LHCN-M2 (cell line): ENCODE measurements at regions not wholly inside any gene's neighbourhood (a gene's known extent, or its start where the extent isn't known, plus 50 kb on each side); places are given as distances from the start of the nearest gene placed in this dataset.
"Not testable (repeated sequence)": the region's sequence is repeated elsewhere in the genome, so short reads cannot be mapped to it uniquely, and the experiment has no call there.

Source experiments
- DNase-seq: peaks from one replicate; pipeline ENCODE4 v3.0.0-alpha.2; 2012; ENCODE audit warnings: low read depth

- no peak for DNase-seq
Measured at GRCh38 chr7:53387515-53387914, 352.1 kb downstream of the POM121L12 start.

- DNase-seq = no peak
Measured at GRCh38 chr7:53397911-53398310, 362.5 kb downstream of the POM121L12 start.

DNA sequence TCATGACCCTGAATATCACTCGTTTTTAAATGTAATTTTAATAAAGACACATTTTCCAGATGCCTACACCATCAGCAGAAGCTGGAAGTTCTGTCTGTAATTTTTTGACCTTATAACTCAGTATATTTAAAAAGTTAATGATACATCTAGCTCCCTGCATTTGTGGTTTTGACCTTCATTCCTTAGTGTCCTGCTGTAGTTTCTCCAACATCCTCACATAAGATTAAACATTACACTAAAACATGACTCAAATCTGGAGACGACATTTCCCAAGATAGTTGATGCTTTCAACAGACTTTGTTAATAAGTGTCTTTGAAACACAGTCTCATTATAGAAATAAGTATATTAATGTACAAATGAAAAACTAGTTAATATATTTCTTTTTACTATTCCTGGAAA is 363.1 kb downstream of the POM121L12 start:
- no peak for DNase-seq

GRCh38 chr7:53413021-53413420 is 377.6 kb downstream of the POM121L12 start:
- no peak for DNase-seq

DNA sequence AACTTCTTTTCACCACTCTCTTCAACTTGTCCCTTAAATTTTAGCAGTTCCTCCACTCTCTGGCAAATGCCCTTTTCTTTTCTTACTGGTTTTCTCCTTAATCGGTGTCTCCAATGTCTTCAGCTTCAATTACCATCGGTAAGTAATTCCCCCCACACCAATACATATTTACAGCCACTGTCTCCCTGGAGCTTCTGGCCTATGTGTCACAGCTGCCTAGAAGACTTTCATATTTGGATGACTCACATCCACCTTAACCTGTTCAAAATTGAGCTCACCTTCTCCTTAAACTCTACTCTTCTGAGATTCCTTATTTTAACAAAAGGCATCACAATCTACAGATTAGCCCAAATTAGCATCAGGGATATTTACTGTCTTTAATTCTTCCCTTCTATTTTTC is 380.4 kb downstream of the POM121L12 start:
- no peak for DNase-seq

- no peak for DNase-seq
Measured at GRCh38 chr7:53418834-53419482, 383.5 kb downstream of the POM121L12 start.

DNA sequence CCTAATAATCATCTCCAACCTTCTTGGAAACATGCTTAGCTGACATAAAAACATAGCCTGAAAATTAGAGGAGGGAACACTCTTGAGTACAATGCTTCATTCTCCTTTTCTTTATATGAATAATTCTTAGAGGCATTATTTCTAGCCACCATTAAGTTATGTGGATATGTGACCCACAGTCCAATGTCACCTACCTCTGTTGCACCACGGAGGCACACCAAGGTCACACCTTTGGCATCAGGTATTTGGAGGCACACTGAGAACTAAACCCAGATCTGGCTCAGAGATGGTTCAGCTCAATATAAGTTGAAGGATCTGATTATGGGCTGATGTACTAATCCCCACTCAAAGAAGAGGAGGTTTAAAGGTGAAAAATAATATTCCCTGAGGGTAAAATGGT is 385.1 kb downstream of the POM121L12 start:
- DNase-seq = no peak

GRCh38 chr7:53422291-53422690 is 386.9 kb downstream of the POM121L12 start:
- DNase-seq = no peak

DNA sequence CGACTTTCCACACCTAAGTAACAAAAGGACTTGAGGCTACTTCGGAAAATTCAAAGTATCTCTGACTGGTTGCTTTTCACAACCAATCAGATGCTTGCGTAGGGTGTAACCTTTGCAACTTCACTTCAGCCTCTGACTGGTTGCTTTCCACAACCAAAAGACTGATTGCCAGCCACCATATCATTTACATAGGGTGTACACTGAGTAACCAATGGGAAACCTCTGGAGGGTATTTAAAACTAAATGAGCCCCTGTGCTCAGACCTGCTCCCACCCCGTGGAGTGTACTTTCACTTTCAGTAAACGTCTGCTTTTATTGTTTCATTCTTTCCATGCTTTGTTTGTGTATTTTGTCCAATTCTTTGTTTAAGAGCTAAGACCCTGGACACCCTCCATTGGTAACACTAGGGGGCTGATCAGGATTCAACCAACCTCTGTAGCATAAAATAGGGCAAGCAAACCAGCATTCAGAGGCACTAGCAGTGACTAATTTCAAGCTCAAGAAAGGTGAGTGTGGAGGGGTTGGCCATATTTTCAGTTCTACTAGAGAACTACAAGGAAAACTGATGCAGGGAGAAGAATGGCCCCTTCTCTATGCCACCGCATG is 390.8 kb downstream of the POM121L12 start:
- DNase-seq = no peak

DNA sequence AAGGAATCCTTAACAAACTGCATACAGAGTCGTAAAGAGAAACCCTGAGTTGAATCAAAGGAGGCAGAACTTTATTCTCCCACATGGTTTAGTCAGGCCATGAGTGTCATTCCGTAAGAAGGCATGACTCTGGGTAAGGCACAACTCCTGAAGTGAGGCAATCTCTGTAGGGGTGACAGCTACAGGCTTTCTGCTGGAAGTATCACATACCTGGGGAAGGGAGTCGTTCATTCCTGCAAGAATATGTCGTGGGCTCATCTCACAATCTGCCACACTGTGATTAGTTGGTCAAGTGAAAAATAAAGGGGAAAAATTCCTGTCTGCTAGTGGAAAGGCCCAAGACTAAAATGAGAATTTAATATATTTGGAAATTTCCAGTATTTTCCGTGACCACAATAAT is 392.6 kb downstream of the POM121L12 start:
- DNase-seq = no peak

GRCh38 chr7:53431901-53432300 is 396.5 kb downstream of the POM121L12 start:
- peak; percentile 6 for DNase-seq

DNA sequence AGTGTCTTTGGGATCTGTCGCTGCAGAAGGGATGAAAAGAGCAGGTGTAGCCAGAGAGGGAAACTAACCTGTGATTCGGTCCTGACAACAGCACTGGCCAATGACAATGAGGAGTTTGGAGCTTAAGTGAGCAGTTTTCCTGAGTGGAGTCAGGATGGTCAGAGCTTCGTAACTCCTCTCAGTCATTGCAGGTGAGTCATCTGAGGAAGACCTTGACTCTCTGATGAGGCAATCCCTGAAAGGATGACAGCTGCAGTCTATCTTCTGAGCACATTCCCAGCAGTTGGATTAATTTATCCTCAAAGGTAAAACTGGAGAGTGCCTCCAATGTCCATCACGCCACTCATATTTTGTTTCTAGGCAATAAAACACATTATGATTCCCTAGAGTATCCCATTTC is 401.9 kb downstream of the POM121L12 start:
- peak; percentile 36 for DNase-seq

DNA sequence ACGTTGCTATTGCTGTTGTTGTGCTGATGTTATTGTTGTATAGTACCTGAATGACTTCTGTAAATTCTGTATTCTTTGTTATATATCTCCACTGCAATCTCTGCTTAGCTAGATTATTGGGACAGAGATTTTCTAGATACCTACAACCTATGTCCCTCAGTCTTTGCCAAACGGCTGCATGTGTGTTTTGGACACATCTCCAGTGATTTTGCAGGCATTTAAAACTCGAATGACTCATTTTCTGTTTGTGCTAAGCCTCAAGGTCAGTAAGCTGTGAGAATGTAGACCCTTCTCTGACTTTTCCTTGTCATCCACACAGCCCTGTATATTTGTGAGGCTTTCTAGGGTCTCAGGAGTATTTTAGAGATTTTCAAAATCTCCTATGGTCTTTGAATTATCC is 410.7 kb downstream of the POM121L12 start:
- DNase-seq = no peak

- DNase-seq = no peak
Measured at GRCh38 chr7:53458636-53459035, 423.2 kb downstream of the POM121L12 start.

- no peak for DNase-seq
Measured at GRCh38 chr7:53466371-53466770, 430.9 kb downstream of the POM121L12 start.

DNA sequence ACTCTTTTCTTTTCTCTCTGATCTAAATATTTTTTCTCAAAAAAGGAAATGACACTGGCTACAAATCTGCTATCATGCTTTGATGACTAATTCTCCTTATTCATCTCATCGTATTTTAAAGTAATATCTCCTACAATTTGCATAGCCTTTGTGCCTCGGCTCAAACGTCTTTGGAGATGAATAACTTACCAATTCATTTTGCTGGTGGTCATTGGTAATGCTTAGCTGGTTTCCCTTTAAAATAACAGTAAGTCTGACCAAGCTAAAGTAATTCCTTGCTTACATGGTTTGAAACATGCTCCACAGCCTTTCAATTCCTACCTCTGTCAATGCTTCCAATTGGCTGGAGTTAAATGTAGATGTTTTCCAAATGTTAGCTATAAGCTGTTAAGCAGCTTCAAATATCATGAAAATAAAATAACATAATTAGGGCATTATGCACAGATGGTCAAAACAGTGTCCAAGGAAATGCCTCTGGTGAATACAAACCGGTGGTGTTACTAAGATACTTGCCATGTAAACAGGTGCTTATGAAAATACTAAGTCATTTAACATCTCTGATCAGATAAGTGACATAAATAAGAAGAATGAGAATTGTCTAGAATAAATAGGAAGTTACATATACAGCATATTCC is 435.0 kb downstream of the POM121L12 start:
- no peak for DNase-seq

GRCh38 chr7:53473371-53473770 is 437.9 kb downstream of the POM121L12 start:
- DNase-seq = no peak

DNA sequence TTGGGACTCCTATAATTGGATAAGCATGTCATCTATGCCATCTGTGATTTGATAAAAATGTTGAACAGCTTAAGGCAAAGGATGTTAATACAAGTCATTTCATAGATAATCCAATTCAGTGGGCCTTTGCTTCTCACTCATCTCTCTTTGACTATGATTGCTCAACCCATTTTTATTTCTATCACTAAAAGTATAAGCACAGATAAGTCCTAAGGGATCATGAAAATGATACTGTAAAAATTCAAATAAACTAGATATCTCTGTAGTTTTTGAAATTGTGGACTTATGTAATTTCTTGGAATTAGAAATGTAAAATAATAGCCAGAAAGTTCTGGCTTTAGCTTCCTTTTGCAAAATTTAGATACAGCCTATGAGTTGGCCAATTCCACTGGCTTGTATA is 440.3 kb downstream of the POM121L12 start:
- no peak for DNase-seq

GRCh38 chr7:53476566-53476965 is 441.1 kb downstream of the POM121L12 start:
- no peak for DNase-seq

DNA sequence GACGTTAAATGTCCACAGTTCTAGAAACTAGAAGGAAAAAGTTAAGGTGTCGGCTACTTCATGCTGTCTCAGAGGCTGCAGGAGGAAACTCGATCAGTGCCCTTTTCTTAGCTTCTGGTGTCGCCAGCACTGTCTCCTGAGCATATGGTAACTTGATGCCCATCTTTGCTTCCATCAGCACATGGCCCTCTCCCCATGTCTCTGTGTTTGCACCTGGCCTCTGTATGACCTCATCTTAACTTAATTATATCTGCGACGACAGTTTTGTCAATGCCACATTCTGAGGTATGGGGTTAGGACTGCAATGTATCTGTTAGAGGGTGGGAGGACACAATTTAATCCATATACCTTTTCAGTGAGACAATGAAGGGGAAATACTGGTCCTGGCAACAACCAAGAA is 449.9 kb downstream of the POM121L12 start:
- no peak for DNase-seq

DNA sequence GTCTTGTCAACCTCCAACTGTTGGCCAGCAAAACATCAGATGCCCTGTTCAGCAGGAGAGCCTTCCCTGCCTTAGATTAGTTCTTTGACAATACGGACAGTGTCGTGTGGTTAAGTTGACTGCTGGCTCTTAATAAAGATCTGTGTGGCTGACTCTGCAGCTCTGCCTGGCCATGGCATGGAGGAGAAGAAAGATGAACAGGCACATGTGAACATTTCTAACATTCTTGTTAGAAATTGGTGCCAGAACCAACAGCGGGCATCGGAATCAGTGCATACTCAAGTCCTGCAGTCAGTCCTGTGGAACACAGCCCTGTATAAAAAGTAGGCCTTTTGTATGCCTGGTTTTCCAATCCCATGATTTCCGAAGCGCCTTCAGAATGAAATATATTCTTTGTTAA is 455.6 kb downstream of the POM121L12 start:
- DNase-seq = peak; percentile 59

DNA sequence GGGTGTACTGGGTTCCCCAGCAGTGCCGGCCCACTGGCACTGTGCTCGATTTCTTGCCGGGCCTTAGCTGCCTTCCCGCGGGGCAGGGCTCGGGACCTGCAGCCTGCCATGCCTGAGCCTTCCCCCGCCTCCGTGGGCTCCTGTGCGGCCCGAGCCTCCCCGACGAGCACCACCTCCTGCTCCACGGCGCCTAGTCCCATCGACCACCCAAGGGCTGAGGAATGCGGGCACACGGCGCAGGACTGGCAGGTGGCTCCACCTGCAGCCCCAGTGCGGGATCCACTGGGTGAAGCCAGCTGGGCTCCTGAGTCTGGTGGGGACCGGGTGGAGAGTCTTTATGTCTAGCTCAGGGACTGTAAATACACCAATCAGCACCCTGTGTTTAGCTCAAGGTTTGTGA is 459.7 kb downstream of the POM121L12 start:
- DNase-seq = not testable (repeated sequence)

DNA sequence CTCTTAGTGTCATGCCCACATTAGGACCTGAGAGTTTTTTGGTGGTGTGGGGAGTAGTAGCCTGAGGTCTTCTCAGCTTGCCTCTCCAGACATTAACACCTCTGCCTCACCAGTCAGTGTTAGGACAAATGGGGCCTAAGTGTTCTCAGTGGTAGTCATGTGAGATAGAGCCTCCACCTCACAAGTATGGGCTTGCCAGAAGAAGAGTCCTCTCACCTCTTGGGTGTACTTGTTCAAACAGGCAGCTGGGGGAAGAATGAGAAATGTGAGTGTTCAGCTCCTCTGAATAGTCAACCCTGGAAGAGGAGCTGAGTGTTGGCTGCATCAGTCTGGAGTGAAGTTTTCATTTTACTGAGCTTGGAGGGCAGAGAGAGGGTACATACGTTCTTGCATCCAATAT is 464.6 kb downstream of the POM121L12 start:
- no peak for DNase-seq
